ENCODE measurements at regions not wholly inside any gene's neighbourhood (a gene's known extent, or its start where the extent isn't known, plus 50 kb on each side); places are given as distances from the start of the nearest gene placed in this dataset.

- TF ChIP-seq, protein P1, sequence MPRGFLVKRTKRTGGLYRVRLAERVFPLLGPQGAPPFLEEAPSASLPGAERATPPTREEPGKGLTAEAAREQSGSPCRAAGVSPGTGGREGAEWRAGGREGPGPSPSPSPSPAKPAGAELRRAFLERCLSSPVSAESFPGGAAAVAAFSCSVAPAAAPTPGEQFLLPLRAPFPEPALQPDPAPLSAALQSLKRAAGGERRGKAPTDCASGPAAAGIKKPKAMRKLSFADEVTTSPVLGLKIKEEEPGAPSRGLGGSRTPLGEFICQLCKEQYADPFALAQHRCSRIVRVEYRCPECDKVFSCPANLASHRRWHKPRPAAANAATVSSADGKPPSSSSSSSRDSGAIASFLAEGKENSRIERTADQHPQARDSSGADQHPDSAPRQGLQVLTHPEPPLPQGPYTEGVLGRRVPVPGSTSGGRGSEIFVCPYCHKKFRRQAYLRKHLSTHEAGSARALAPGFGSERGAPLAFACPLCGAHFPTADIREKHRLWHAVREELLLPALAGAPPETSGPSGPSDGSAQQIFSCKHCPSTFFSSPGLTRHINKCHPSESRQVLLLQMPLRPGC (tag by site-specific recombination; IDR thresholded peaks at IDR 0.05), result no peak
- no peak for TF ChIP-seq ZNF16 (tag by site-specific recombination; IDR thresholded peaks at IDR 0.05; ENCODE audit: low read depth)
- TF ChIP-seq ZNF211 (tag by site-specific recombination; IDR thresholded peaks at IDR 0.05; ENCODE audit: low read depth), result no peak
- no peak for TF ChIP-seq ZNF791 (tag by site-specific recombination; IDR thresholded peaks at IDR 0.05)
- no peak for TF ChIP-seq TCF7L2 (IDR thresholded peaks at IDR 0.05; ENCODE audit: borderline replicate concordance, low read depth, low read length)
- no peak for TF ChIP-seq KLF1 (tag by site-specific recombination; IDR thresholded peaks at IDR 0.05)
- TF ChIP-seq ZNF670 (tag by site-specific recombination; IDR thresholded peaks at IDR 0.05; ENCODE audit: low read depth), result no peak
- no peak for TF ChIP-seq KLF7 (tag by site-specific recombination; IDR thresholded peaks at IDR 0.05; ENCODE audit: borderline replicate concordance)
- TF ChIP-seq ZBTB17 (tag by site-specific recombination; IDR thresholded peaks at IDR 0.05), result no peak
- TF ChIP-seq ZNF549 (tag by site-specific recombination; IDR thresholded peaks at IDR 0.05), result no peak
- TF ChIP-seq CTCF (tag by site-specific recombination; IDR thresholded peaks at IDR 0.05), result no peak
- no peak for TF ChIP-seq ZNF112 (tag by site-specific recombination; IDR thresholded peaks at IDR 0.05)
- TF ChIP-seq, protein P2, sequence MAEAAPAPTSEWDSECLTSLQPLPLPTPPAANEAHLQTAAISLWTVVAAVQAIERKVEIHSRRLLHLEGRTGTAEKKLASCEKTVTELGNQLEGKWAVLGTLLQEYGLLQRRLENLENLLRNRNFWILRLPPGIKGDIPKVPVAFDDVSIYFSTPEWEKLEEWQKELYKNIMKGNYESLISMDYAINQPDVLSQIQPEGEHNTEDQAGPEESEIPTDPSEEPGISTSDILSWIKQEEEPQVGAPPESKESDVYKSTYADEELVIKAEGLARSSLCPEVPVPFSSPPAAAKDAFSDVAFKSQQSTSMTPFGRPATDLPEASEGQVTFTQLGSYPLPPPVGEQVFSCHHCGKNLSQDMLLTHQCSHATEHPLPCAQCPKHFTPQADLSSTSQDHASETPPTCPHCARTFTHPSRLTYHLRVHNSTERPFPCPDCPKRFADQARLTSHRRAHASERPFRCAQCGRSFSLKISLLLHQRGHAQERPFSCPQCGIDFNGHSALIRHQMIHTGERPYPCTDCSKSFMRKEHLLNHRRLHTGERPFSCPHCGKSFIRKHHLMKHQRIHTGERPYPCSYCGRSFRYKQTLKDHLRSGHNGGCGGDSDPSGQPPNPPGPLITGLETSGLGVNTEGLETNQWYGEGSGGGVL (tag by site-specific recombination; IDR thresholded peaks at IDR 0.05), result no peak
- TF ChIP-seq, protein P3, sequence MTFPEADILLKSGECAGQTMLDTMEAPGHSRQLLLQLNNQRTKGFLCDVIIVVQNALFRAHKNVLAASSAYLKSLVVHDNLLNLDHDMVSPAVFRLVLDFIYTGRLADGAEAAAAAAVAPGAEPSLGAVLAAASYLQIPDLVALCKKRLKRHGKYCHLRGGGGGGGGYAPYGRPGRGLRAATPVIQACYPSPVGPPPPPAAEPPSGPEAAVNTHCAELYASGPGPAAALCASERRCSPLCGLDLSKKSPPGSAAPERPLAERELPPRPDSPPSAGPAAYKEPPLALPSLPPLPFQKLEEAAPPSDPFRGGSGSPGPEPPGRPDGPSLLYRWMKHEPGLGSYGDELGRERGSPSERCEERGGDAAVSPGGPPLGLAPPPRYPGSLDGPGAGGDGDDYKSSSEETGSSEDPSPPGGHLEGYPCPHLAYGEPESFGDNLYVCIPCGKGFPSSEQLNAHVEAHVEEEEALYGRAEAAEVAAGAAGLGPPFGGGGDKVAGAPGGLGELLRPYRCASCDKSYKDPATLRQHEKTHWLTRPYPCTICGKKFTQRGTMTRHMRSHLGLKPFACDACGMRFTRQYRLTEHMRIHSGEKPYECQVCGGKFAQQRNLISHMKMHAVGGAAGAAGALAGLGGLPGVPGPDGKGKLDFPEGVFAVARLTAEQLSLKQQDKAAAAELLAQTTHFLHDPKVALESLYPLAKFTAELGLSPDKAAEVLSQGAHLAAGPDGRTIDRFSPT (tag by site-specific recombination; IDR thresholded peaks at IDR 0.05), result no peak
- no peak for TF ChIP-seq REST (tag by site-specific recombination; IDR thresholded peaks at IDR 0.05)
Observed at GRCh38 chr5:121053055-121053985, 589.2 kb downstream of the PRR16 start (continued).
